Prostate gland (tissue), 2 donors: ENCODE measurements at regions not wholly inside any gene's neighbourhood (a gene's known extent, or its start where the extent isn't known, plus 50 kb on each side); places are given as distances from the start of the nearest gene placed in this dataset.

Experiments
- POLR2A ChIP-seq: fragments of 450-650 bp; IDR thresholded peaks from one replicate; pipeline ENCODE4 v1.6.1; 2016; ENCODE audit warnings: antibody characterized with exemption, mild to moderate bottlenecking
- TF ChIP-seq, protein P1 (sequence below), 4 experiments: fragments of 200-600 bp in 2 of 4; fragments of 450-650 bp in 2 of 4; sonication (generic) in 2 of 4; IDR thresholded peaks; 1 replicate in 3 of 4; 2 replicates in 1 of 4; pipeline ENCODE4 v1.5.1; 2016 to 2019; ENCODE audit warnings: antibody characterized with exemption in 4 of 4, mild to moderate bottlenecking in 2 of 4, moderate library complexity in 2 of 4

GRCh38 chr11:41868606-41869005 lies 409.2 kb upstream of the LRRC4C start:
- TF ChIP-seq, protein P1, sequence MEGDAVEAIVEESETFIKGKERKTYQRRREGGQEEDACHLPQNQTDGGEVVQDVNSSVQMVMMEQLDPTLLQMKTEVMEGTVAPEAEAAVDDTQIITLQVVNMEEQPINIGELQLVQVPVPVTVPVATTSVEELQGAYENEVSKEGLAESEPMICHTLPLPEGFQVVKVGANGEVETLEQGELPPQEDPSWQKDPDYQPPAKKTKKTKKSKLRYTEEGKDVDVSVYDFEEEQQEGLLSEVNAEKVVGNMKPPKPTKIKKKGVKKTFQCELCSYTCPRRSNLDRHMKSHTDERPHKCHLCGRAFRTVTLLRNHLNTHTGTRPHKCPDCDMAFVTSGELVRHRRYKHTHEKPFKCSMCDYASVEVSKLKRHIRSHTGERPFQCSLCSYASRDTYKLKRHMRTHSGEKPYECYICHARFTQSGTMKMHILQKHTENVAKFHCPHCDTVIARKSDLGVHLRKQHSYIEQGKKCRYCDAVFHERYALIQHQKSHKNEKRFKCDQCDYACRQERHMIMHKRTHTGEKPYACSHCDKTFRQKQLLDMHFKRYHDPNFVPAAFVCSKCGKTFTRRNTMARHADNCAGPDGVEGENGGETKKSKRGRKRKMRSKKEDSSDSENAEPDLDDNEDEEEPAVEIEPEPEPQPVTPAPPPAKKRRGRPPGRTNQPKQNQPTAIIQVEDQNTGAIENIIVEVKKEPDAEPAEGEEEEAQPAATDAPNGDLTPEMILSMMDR (IDR thresholded peaks at IDR 0.05) = no peak
- no peak for TF ChIP-seq POLR2A
